M059J (cell line): ENCODE measurements at regions not wholly inside any gene's neighbourhood (a gene's known extent, or its start where the extent isn't known, plus 50 kb on each side); places are given as distances from the start of the nearest gene placed in this dataset.
"Not testable (repeated sequence)": the region's sequence is repeated elsewhere in the genome, so short reads cannot be mapped to it uniquely, and the experiment has no call there.

Experiments used
- DNase-seq: peaks from one replicate; pipeline ENCODE4 v3.0.0-alpha.2; 2012; ENCODE audit warnings: low read depth

DNA sequence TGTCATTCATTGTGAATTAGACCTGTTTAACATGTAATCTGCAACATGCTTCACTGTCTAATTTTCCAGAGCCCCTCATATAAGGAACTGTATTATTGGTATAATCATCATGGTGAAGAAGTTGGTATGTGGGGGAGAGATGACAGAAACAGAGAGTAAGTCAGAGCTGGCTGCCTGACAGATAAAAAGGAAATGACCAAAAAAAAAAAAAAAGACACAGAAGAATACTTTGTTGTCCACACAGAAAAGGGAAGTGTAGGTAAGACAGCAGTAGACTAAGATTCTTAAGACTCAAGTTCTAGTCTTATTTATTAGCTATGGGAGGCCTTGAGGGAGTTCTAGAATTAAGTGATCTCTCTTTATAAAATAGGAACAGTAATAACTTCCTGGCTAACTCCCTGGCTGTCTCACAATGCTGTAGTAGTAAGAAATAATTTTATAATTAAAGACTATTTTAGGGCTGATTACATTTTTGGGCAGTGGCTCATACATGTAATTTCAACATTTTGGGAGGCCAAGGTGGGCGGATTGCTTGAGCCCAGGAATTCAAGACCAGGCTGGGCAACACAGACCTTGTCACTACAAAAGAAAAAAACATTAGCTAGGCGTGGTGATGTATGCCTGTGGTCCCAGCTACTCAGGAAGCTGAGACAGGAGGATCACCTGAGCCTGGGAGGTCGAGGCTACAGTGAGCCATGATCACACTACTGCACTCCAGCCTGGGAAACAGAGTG is 102.5 kb downstream of the PRL start:
- DNase-seq, result peak; percentile 14

DNA sequence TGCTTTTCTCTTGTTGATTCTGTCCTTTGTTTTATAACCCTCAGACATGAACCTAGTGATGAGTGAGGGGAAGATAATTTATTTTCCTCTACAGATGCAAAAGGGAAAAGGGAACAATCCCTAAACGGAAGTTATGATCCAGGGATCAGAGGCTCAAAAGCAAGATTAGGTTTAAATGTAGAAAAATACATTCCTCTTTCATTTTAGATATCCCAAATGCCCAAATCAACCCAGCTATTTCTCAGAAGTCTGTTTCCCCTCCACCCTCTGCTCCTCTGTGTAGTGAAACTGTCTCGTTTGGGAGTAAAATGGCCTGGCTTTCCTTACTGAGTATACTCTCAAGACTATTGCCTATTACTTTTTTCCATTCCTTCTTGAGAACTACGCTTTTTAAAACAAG is 97.1 kb downstream of the PRL start:
- DNase-seq, result no peak

DNA sequence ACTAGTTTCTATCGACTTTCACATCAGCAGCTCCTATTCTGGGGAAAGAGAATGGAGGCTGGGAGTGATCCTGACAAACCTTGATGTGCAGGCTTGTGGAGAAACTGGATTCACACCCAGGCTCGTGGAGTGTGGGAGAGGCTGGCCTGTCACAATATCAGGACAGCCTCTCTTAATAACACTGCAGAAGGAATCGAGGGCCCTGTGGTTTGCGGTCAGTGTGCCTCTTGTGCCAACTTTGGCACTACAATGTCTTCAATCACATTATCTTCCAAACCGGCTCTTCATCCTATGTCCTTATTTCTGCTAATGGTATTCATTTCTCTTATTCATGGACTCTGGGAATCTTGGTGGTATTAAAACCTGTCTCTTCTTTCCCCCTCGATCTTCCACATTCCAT is 92.7 kb downstream of the PRL start:
- DNase-seq, result no peak

DNA sequence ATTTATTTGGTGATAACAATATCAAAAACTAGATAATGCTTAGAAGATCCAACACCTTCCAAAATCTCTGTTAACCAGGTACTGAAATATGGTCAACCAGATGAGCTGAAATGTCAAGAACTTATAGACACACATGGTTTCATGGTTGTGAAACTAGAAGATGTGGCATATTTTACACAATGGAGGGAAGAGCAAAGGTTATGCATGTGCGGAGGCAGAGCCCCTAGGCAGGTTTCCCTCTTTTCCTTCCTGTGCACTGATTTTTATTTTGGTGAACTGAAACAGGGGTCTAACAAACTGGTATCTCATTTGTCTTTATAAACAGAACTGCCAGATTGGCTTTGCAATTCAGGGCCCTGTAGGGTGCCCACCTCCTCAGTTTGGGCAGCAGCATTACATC is 91.6 kb downstream of the PRL start:
- DNase-seq, result no peak

DNA sequence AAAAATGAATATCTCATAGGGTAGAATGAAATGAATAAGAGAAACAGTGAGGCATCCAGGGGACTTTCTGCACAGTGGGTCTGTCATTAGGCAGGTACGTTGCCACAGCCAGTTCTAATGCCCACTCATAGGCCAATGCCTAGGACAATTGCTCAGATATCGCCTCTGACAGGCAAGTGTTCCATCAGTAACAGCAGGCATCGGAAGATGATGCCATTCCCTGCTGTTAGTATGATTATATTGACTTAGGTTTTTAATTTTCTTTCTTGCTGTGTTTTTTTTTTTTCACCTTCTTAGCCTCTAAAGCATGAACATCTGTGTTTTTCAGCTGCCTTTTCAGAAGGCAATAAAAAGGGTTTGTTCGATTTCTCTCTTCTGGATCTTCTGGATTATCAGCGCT is 90.7 kb downstream of the PRL start:
- DNase-seq, result no peak

DNA sequence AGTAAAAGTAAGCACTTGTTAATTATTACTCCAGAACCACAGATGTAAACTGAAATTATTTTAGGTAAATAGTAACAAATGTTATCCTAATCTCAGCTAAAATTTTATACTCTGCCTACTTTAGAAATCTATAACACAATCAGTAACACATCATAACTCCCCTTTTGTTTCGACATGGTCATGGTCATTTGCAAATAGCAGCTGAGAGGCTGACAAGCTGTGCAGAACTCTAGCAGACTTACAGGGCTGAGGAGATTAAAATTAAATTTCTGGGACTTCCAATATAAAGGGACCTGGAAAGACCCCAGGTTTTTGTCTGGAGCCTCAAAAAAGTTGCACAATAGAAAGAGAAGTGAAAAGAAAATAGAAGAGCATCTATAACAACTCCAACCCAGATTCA is 88.8 kb downstream of the PRL start:
- DNase-seq, result no peak

DNA sequence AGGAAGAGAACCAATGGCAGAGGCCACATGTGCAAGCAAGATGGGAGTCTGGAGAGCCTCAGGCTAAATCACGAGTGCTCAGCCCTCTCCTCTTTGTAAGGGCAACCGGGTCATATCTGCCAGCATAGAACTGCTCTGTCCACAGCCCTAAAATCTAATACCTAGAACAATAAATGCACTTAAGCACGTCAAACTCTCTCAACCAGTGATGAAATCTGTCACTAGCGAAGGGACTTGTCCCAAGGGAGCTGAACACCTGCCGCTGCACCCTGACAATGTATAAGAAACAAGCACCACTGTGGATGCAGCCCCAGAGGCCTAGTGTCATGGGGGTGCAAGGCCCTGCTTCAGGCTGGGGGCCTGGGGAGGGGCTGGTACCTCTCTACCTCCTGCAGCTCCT is 82.5 kb downstream of the PRL start:
- no peak for DNase-seq

DNA sequence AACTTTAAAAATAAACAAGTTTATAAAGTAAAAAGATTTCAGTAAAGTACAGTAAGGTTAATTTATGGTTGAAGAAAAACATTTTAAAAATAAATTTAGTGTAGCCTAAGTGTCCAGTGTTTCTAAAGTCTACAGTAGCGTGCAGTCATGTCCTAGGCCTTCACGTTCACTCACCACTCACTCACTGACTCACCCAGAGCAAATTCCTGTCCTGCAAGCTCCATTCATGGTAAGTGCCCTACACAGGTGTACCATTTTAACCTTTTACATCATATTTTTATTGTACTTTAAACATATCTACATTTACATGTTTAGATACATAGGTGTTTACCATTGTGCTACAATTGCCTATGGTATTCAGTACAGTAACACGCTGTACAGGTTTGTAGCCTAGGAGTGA is 81.4 kb downstream of the PRL start:
- DNase-seq, result not testable (repeated sequence)

DNA sequence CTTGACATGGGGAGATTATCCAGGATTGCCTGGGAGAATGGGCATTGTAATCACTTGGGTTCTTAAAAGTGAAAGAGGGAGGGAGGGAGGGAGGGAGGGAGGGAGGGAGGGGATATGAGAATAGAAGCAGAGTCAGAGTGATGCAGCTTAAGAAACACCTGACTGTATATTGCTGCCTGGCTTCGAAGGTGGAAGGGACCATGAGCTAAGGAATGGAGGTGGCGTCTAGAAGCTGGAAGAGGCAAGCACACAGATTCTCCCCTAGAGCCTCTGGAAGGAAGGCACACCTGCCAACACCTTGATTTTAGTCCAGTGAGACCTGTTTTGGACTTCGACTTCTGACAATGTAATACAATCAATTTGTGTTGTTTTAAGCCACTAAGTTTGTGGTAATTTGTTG is 78.4 kb downstream of the PRL start:
- DNase-seq, result no peak

DNA sequence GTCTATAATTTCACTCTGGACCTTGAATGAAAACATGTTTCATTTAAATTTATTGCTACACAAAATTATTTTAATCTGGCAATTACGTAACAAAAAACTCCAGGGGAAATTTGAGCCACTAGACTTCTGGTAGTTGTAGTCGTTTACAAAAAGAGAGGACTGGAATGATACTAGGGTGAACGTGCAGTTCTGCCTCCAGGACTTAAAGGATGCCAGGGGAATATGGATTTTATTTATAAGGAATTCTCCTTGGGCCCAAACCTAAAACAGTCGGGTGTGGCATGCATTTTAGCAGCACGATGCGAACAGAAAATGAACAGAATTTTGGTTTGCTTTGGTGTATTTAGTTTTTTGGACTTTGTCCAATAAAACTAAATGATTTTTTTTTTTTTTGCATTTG is 76.9 kb downstream of the PRL start:
- DNase-seq, result no peak

DNA sequence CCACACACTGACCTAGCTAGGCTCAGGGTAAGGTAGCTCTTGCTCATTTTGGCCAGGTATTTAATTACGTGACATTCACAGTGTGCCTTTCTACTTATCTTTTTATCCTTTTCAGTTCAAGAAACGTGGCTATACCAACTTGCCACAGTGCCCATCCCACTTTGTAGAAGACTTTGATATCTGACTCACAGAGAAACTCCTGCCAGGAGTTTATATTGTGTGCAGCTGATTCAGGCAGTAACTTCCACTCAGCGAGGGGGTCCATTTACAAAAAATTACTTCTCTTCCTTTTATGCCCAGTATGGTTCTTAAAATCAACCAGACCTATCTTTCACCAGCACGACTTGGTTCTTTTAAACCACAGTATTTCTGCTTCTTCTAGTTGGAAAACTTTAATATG is 75.6 kb downstream of the PRL start:
- DNase-seq, result peak; percentile 33

DNA sequence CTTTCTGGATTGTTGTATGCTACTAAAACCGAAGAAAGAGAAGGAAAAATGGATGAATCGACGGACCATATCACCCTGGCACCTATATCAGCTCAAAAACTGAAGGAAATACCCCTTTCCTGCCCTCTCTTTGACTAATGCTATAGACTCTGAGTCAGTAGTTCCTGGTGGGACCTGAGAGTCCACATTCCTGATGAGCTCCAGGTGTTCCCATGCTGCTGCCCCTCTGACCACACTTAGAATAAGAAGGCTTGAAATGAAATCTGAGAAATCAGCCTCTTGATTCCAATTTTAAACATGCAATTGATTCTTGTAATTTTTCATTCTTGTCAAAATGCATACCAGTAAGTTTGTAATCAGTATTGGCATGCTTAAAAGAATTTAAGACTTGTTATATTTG is 75.2 kb downstream of the PRL start:
- no peak for DNase-seq

DNA sequence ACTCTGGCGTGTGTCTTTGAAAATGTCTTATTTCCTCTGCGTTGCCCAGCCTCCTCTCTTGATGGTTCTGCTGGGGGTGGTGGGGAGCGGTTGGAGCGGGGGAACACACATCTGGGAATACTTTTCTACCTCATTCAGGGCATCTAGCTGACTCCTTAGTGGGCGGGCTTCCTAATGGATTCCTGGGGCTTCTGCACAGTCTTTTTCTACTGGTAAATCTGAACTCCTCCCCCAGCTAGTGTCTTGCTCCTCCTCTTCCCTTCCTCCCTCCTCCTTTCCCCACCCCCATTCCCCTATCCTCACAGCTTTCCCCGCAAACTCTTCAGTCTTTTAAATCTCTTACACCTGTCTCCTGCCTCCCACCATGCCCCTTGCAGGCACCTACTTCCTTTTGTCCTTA is 74.4 kb downstream of the PRL start:
- no peak for DNase-seq

DNA sequence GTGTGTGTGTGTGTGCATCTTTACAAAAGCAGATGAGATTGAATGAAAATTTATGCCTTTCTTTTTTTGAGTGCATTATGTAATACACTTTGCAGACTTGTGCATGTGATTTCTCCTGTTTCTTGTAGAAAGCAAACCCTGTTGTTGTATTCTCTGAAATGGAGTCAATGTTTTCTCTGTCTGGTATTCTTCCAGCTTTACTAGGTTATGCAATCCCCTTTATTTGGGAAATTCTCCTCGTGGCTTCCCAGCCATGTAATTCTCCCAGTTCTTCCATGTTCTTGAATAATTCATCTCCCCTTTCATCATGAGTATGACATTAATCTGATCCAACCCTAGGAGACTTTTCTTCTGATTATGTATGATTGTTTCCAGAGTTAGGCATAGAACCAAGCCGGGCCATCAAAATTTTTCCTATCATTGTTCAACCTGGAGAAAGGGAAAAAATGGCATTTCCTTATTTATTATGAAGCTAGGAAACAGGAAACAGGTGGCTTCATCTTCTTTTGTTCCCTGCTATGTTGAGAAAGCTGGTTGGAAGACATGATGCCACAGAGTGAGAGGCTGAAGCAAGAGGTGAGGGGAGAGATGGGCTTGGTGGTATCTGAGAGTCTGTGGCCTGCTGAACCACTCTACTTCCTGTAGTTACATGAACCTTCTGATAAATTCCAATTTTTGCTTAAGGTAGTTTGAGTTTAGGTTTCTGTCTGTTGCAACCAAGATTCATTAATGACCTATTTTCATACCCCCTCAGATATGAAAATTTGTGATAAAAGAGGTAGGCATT is 68.8 kb downstream of the PRL start:
- no peak for DNase-seq

DNA sequence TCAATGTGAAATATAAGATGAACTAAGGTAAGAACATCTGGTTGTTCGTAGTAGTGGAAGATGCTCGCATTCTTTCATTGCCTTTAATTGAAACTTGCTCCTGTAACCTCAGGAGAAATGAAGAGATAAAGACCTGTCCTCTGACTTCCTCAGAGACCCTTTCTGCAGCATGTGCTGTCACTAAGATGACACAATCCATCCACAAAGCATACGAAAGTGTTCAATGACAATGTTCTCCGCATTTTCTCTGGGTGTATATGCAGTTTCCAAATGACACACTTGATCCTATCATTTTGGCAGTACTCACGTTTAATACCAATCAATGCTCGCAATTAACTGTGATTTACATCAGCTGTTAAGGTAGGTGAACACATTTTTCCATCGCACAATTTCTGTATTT is 65.8 kb downstream of the PRL start:
- no peak for DNase-seq

DNA sequence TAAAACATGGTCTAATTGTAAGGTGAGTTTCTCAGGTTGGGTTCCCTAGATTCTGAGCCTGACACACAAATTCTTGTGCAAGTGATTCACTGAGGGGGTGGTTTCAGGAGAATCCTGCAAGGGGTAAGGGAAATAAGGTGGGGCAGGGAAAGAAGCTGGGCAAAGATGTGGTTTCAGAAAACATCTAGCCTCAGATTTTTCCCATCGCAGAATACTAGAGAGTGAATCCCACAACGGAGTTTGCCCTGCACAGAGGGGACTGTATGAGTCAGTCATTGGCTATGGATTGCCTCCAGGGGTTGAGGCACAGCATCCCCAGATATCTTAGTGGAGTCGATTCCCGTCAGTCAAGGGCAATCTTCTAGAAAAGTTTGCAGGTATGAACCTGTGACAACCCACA is 65.2 kb downstream of the PRL start:
- DNase-seq, result peak; percentile 94

DNA sequence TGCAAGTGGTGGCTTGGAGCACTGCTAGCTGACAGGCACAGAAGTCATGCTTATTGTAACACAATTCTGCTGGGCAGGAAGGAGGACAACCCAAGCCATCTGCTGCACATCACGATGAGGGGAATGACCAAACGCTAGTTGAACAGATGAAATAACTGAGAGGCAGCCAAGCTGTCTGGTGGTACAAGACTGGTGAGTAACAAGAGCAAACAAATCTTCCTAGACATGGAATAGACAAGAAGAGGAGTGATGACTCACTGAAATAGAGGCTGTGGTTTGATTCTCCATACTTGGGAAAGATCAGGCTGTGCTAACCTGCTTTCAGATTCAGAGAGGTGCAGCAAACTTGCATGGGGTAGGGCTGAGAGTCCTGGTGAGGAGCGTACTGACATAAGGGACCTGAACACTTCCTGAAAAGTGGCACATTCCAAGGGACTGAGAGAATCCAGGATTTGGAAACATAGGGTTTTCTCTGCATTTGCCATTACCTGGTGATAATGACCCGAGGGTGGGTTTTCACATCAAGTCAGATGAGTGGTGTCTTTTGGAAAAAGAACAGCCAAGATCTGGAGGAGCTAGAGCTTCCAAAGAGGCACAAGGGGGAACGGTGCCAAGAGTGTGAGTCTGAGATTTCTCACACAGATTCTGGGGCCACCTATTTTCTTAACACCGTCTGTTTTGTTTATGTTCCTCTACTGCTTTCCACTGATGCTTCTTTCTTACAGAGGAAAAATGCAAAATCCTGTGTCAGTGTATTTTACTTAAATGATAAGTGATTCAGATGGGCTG is 60.0 kb downstream of the PRL start:
- peak; percentile 96 for DNase-seq
